ENCODE measurements at regions not wholly inside any gene's neighbourhood (a gene's known extent, or its start where the extent isn't known, plus 50 kb on each side); places are given as distances from the start of the nearest gene placed in this dataset.

DNA sequence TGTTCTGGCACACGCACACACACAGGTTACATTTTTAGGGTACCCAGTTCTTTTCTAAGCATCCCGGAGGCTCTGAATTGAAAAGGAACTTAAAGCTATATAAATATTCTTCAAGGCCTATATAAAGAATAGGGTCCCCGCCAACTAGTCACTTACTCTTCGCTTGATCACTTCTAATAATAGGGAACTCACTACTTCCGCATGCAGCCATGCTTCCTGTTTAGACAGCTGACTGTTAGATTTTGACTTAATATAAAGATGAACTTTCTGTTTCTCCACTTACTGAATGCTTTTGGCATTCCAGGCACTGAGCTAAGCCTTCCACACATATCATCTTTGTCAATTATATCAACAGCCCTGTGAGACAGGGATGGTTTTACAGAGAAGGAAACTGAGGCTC is 259.6 kb downstream of the TSHZ3 start:
- no peak for DNase-seq (ENCODE audit: low read depth)

DNA sequence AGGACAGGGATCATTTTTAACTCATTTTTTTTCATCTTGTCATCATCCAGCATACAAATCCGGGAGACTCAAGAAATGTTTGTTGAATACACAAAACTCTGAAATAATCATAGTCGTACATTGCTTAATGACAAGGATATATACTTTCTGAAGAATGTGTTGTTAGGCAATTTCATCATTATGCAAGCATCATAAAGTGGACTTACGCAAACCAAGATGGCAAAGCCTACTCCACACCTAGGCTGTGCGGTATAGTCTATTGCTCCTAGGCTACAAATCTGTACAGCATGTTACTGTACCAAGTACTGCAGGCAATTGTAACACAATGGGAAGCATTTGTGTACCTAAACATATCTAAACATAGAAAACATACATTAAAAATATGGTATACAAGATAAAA is 264.1 kb downstream of the TSHZ3 start:
- DNase-seq (ENCODE audit: low read depth), result no peak

DNA sequence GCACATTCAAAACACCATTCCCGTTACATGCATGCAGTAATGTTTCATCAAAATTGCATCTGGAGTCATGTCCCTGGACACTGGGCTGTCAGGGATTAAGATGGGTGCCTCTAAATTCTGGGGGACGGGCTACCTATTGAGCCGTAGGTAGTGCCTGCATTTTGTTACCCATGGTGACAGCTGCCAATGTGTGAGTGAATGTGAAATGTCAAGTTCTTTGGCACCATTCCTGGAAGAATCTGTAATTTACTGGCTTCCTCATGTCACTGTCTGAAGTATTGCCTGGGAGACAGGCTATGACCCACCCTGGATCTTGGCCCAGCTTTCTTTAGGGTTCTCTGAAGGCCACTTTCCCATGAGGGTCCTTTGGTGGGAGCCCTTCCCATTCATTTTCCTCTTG is 266.1 kb downstream of the TSHZ3 start:
- no peak for DNase-seq (ENCODE audit: low read depth)

DNA sequence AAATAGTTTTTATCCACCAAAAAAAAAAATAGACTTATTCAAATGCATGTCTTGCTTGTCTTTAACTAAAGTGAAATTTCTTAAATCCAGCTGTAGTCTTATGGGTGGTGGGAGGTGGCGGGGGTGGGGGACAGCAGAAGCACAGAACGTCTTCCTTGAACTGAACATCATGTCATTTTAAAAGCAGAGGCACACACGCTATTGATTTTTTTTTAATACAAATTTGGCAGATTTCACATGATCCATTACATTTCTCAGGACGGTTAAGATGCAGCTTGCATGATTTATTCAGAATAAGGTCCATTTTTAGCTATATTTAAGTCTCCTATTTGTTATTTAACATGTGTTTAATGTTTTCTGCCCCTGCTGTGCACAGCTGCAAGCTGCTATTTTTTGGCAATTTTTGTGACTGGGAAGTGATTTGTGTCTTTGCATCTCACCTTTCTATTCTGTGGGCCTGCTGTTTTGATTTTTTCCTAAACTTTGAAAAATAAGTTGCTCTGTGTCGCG is 274.0 kb downstream of the TSHZ3 start:
- DNase-seq (ENCODE audit: low read depth), result no peak

DNA sequence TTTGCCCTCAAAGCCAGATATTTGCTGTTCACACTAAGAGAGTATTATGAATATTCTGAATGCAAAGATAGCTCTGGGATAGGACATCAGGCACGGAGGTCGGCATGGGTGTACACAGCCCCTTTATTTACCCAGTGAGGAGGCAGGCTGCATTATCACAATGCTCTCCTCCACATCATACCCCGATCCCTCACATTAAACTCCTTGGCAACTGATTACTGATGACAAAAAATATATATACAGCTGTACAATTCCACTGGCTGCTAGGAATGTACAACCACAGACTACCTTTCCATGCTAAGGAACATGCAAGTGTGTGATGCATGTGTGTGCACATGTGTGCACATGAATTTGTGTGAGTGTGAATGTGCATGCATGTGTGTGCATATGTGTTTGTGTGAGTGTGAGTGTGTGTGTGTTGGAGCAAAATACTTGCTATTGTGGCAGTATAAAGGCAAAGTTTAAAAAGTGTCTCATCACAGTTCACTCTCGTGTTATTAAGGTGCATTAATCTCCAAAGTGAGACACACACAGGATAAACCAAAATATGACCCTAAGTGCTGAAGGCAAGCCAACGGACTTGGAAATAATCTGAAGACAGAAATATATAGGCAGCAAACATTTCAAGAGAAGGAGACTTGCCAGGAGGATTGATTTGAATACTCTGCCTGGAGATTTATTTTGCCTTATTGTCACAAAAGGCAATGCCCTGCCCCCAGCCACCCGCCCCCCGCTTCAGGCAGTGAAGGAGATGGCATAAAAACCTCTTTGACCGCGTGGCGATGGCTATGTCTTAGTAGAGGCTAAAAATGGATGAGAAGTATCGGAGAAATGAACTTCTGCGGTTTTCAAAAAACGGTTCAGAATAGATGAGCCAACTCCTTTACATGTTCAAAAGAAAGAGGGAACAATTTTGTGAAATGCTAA is 274.8 kb downstream of the TSHZ3 start:
- no peak for DNase-seq (ENCODE audit: low read depth)

DNA sequence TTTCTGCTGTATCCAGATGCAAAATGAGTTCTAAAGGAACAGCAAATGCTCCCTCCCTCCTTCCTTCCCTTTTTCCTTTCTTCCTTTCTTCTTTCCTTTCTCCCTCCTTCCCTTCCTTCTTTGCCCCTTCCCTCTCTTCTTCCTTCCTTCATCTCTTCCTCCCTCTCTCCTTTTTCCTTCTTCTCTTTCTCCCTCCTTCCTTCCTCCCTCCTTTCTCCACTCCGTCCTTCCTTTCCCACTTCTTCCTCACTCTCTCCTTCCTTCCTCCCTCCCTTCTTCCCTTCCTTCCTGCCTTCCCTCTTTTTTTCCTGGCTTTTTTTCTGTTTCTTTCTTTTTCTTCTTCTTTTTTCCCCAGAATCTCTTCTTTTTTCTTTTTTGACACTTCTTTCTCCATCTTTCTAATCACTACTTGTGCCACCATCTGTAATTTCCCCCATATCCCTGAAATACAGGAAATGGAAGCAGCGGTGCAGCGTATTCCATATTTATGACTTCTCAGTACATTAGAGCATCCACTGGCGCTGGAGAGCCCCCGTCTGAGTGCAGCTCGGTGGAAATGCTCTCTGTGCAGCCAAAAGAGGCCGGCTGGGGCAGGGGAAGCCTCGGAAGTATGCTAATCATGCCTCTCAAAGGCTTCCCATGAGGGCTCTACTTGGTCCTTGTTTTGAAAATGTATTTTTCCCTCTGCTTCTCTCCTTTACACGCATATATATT is 275.6 kb downstream of the TSHZ3 start:
- no peak for DNase-seq (ENCODE audit: low read depth)

DNA sequence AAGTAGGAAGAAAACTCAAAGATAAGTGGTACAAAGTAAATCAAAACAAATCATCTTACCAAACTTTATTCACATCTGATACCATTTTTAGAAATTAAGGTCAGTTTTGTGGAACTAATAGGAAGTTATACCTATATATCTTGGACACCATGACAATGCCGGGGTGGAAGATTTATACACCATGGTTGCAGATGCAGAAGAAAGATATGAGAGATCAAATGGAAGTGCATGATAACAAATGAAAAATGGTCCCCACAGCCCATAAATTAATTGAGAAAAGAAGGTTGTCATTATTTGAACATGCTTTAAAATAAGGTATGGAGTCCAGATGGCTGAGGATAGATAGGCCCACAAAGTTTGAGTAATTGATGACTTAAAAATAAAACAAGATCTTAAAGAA is 276.8 kb downstream of the TSHZ3 start:
- no peak for DNase-seq (ENCODE audit: low read depth)

DNA sequence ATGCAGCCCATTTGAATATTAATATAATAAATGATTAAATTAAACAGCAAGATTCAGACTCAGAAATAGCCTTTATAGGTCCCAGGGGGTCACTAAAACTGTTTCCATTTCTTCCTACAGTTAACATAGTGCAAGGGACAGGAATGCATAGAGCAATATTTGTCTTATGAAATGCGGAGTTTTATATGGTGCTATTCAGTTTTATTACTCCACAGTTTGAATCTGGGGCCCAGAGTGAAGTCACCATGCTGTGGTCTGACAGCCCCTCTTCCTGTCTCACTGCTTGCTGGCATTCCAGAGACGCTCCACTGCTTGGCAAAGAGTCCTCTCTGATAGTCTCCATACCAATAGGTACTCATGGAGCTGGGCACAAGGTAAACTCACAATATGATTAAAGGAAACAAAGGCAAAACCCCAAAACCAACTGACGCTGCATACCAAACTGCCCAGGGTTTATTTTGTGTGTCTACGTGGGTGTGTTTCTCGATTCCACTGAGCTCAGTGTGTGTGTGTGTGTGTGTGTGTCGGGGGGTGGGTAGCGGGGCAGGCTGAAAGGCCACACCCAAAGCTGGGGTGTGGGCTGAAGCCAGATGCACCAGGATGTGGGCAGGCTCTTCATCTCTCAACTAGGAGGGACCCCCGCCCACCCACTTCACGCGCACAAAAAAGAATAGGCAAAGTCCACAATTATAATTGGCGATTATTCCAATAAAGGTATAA is 277.9 kb downstream of the TSHZ3 start:
- no peak for DNase-seq (ENCODE audit: low read depth)

DNA sequence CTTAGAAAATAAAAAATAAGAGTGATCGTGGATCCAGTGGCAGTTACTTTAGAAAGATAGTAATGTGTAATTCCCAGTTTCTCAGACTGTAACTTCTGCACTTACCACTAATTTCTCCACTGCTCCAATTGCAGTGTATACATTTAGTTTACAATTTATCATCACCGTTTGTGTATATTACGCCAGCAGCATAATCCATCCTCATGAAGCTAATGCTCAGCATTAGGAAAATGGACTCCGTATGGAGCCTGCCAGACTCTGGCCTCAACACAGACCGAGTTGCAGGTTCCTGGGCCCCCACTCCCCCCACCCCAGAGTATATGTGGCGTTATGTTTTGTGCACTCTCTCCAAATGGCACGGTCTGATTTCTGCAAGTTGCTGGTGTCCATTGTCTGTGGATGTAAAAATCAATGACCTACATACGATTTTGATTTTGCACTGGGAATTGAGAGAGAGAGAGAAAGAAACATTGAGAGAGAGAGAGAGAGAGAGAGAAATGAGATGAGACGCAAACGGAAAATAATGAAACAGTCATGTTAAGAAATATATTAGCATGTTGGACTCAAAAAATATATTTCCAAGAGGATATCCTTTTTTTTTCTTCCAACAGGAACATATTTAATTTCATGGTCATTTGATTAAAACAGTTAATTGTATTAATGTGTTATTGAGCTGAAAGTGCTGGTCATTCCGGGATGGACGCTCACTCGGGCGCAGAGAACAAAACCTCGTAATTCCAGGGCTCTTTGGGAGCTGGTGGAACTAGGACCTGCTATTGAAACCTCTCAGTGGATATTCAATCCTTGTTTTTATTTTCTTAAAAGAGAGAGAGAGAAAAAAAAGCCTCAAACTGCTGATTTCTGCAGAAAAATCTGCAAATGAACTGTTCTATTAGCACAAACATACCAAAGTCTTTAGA is 278.8 kb downstream of the TSHZ3 start:
- DNase-seq (ENCODE audit: low read depth), result no peak

DNA sequence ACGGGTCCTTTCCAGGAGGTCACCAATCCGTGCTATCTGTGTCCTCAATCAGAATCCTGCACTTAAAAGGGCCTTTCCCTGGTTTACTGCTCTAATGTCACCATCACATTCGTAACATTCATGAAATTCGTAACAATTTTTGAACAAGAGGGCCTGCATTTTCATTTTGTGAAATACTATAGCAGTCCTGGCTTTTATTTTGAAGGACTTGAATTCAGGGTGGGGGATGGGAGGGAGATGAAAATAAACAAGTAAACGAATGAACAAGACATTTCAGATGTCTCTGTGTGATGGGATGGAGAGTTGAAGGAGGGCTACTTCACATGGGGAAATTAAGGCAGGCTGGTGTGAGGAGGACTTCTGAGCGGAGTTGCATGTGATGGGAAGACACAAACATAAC is 281.0 kb downstream of the TSHZ3 start:
- DNase-seq (ENCODE audit: low read depth), result no peak

DNA sequence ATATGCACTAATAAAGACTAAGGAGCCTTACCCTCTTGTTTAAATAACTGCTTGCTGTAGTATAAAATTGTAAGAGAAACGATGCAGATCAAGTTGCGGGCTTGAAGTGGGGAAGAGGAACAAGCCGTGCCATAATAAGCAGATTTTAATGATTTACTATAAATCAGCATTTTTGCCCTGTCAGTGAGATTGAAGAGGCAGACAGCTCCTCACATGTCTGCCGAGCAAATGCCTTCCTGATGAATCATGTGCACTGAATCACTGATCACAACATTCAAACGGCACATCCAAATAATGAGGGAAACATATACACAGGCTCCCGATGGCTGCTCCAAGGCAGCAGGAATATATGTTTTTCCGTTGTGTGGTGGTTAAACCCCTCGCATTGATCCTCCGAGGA is 282.9 kb downstream of the TSHZ3 start:
- no peak for DNase-seq (ENCODE audit: low read depth)

DNA sequence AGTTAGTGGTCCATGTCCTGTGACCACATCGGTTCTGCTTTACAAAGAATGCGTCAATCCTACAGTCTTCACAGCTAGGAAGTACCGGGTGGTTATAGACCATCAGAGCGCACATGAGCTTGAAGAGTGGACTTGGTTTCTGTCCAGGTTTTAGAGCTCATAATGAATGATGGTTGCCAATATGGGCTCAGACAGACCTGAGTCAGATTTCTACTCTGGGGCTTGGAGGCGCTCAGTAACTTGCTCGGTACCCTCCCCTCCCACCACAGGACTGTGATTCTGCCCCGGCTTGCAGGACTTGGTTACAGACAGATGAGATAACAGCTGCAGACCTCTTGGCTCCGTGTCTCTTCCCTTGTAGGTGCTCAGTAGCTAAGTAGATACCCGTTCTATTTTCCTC is 284.7 kb downstream of the TSHZ3 start:
- DNase-seq (ENCODE audit: low read depth), result no peak

DNA sequence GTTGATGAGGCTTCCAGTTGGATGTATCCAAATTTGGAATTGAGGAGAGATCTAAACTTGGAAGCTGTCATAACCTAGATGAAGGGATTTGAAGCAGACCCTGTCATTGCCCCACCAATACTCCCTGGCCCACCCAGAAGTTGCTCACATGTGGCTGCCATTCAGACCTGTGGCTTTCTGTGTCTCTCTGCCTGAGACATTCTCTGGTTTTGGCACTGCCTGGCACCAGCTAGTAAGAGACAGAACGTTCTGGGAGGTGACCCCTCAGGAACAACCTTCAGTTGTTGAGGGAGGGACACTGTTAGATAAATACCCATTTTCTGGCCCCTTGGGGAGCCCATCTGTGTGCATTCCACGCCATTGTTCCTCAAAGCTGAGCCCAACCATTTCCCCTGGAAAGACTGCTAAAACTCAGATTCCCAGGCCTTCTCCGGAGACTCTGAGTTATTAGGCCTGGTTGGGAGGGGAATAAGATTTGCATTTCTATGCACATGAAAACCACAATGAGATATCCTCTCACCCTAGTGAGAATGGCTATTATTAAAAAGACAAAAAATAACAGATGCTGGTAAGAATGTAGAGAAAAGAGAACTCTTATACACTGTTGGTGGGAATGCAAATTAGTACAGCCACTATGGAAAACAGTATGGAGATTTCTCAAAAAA is 290.4 kb downstream of the TSHZ3 start:
- no peak for DNase-seq (ENCODE audit: low read depth)

DNA sequence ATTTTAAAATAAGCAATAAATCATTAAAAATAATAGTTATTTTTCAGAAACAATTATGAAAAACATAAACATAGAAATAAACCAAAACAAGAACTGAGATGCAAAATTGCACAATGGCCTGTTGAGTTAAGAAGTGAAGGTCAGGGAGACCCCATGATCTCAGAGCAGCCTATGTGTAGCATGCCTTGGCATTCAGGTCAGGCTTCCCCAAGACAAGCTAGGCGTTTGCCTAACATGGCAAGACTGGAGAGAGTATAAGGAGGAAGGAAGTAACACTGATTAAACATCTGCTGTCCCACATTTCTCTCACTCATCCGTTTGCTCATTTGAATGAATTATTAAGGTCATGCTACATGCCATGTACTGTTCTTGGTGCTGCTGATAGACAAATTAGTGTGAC is 291.8 kb downstream of the TSHZ3 start:
- DNase-seq (ENCODE audit: low read depth), result no peak

DNA sequence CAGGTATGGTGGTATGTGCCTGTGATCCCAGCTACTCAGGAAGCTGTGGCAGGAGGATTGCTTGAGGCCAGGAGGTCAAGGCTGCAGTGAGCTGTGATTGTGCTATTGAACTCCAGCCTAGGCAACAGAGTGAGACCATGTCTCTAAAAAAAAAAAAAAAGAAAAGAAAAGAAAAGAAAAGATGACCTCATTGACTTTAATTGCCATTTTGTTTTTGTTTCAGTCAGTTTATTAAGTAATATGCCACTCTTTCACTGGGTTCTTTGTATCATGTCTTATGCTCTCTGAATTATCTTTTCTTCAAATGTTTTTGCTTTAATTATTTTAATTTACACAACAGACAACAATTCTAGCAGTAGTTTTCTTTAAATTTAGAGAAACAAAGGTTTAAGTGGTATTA is 293.8 kb downstream of the TSHZ3 start:
- DNase-seq (ENCODE audit: low read depth), result no peak

DNA sequence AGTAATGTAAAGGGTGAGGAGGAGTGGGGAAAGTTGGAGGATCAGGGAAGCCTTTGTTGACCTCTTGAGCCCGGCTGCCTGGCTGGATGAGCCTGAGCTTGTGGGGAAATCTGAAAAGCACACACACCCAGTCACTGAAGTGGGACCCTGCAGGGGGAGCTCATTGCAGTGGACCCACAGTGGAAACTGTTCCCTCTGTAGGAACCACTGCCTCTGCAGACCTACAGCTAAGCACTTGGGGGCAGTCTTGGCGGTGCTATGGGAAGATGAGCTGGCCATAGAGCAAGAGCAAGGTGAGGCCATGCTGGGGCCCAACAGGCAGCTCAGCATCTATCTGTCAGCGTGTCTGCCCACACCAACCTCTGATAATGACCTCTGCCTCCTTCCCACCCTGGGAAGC is 294.8 kb downstream of the TSHZ3 start:
- no peak for DNase-seq (ENCODE audit: low read depth)

DNA sequence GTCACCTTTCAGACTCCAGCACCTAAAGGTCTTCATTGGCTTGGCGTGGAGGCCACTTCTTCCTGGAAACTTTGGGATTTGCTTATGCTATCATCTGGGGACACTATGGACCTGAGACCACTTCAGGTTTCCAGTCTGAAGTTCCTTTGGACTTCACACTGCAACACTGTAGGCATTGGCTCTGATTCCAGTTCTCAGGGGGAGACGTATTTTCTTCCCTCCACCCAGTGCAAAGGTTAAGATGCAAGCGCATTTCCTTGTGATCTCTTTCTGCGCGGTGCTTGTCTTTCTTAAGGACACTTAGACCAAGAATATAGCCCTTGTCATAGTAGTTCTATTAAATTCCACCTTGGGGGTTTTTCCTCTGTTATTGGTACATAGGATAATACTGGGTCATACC is 299.8 kb downstream of the TSHZ3 start:
- DNase-seq (ENCODE audit: low read depth), result no peak

DNA sequence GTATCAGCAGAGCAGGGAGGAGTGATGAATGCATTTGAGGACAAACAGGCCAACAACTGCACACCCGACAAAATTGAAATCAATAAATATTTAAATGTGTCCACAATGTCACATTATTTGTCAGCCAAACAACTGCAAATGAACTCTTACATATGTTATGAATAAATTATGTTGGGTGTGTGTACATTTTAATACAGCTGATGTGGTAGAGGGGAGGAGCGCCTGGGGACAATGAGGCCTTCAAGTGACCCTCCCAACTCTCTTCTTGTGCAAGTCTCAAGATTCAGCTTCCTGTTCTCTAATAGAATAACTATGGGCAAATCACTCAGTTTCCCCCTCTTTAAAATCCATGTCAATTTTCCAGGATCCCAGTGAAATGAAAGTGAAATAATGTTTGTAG is 303.2 kb downstream of the TSHZ3 start:
- DNase-seq (ENCODE audit: low read depth), result no peak

DNA sequence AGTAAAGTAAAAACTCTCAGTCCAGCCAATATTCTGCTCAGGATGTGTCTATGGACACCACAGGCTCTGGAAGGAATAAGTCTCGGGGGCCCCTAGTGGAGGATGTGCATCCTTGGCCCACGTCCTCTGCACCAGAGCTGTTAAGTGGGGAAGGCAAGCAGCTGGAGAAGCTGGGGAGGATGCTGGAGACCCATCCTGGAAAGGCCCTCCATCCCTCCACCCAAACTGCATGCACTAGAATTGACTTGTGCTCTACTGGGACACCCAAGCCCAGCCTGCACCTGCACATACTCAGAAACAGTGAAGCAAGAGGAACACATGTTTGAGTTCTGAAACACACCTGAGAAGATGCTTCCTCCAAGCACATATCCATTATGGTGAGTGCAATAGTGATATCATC is 307.8 kb downstream of the TSHZ3 start:
- DNase-seq (ENCODE audit: low read depth), result no peak

DNA sequence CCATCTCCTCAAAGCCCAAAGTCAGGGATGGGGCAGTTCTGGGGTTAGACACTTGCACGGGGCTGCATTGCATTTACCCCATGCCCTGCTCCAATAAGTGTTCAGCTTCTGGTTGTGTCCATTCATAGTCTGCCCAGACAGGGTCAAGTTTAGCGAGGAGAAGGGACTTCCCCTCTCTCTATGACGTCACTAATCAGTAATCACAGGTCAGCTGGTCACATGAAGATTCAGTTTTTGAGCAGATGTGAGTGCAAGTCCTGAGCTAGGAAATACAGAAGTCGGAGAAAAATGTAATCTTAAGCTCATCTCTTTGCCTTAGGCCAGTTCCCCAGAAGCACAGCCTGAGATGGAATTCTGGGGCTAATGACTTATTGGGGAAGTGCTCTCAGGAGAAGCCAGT is 310.1 kb downstream of the TSHZ3 start:
- DNase-seq (ENCODE audit: low read depth), result no peak

All from stimulated activated CD8-positive, alpha-beta memory T cell treated with anti-CD3 and anti-CD28 coated beads, Interleukin-15, amount 100 ng/mL, for 24 hours (primary cell).